K562 (cell line): ENCODE measurements at regions not wholly inside any gene's neighbourhood (a gene's known extent, or its start where the extent isn't known, plus 50 kb on each side); places are given as distances from the start of the nearest gene placed in this dataset.

Experiments used
- ATAC-seq: fragments of 200-7000 bp; cut with Tn5 transposase; 3 replicates; pipeline ENCODE4 v1.9.1; 2020; ENCODE audit warnings: moderate library complexity
- BruUV-seq: library from RNA; stranded (reverse); fragments of 400-500 nt; replicated peaks from 2 replicates; lab custom pipeline; 2021; lab: Mats Ljungman, UMichigan
- CTCF ChIA-PET: fragments of 300-600 bp; formaldehyde crosslinking; extraction: SDS; loops from one replicate; lab custom pipeline; 2021; ENCODE audit warnings: low intra/inter-chr PET ratio; lab: Yijun Ruan, JAX
- POLR2A ChIA-PET: fragments of 300-600, 350-650 bp; sonication (Branson Sonifier 250); formaldehyde crosslinking; extraction: SDS; loops from one replicate; lab custom pipeline; 2021; ENCODE audit warnings: antibody characterized with exemption, inconsistent platforms; lab: Yijun Ruan, JAX
- DNase-seq, 4 experiments: peaks; one replicate each; pipeline versions ENCODE4 v3.0.0 to v3.0.0-alpha.2; 2011 to 2018; ENCODE audit warnings: low spot score in 3 of 4, mixed read lengths in 3 of 4; ENCODE audit errors: extremely low read depth in 1 of 4
- FAIRE-seq: peaks from 2 replicates; lab custom pipeline; 2011; peaks lifted over from hg19 to GRCh38; lab: Jason Lieb, UNC
- H2AFZ ChIP-seq: 2 replicates; pipeline ENCODE4 v1.6.0; 2011; ENCODE audit warnings: low read depth, low read length, control low read depth, inconsistent platforms
- H3K27ac ChIP-seq: fragments of 200-600 bp; 3 replicates; pipeline ENCODE4 v1.8.0; 2011; ENCODE audit warnings: low read depth, mild to moderate bottlenecking, control low read depth, inconsistent platforms, low read length, moderate library complexity, mixed read lengths; ENCODE audit errors: extremely low read depth
- H3K27me3 ChIP-seq, 2 experiments: fragments of 300-600 bp in 1 of 2; 2 replicates in 1 of 2; 3 replicates in 1 of 2; pipeline versions ENCODE4 v1.6.0 to v1.8.0; 2011; ENCODE audit warnings: inconsistent platforms in 2 of 2, low read length in 2 of 2, mild to moderate bottlenecking in 1 of 2, mixed read lengths in 1 of 2, moderate library complexity in 1 of 2; ENCODE audit not compliant: control insufficient read depth in 2 of 2, insufficient read depth in 2 of 2
- H3K36me3 ChIP-seq: fragments of 300-600 bp; 3 replicates; pipeline ENCODE4 v1.8.0; 2011; ENCODE audit warnings: mild to moderate bottlenecking, low read length, inconsistent platforms; ENCODE audit not compliant: control insufficient read depth, insufficient read depth
- H3K4me1 ChIP-seq, 2 experiments: fragments of 200-600 bp in 1 of 2; replicated peaks in 1 of 2; 2 replicates in 1 of 2; 3 replicates in 1 of 2; pipeline versions ENCODE4 v1.5.1 to v1.8.0; 2011; ENCODE audit warnings: inconsistent platforms in 2 of 2, low read length in 2 of 2, mild to moderate bottlenecking in 1 of 2, mixed read lengths in 1 of 2, moderate library complexity in 1 of 2; ENCODE audit not compliant: control insufficient read depth in 2 of 2, insufficient read depth in 2 of 2
- H3K4me2 ChIP-seq: 2 replicates; pipeline ENCODE4 v1.6.1; 2011; ENCODE audit warnings: low read length, control low read depth, inconsistent platforms, mixed read lengths; ENCODE audit not compliant: insufficient read depth
- H3K4me3 ChIP-seq: fragments of 200-600 bp; sonication (generic), shearing (Covaris generic); 2 replicates; pipeline ENCODE4 v1.5.1; 2016; ENCODE audit warnings: control low read depth, inconsistent platforms
- H3K79me2 ChIP-seq: fragments of 200-600 bp; 3 replicates; pipeline ENCODE4 v1.8.0; 2011; ENCODE audit warnings: low read length, inconsistent platforms; ENCODE audit not compliant: control insufficient read depth, insufficient read depth
- H3K9ac ChIP-seq, 2 experiments: 2 replicates each; pipeline versions ENCODE4 v1.6.0 to v1.6.1; 2011; ENCODE audit warnings: low read depth in 2 of 2, low read length in 2 of 2, control low read depth in 1 of 2, inconsistent platforms in 1 of 2, mild to moderate bottlenecking in 1 of 2, mixed read lengths in 1 of 2; ENCODE audit not compliant: insufficient read depth in 1 of 2
- H3K9me1 ChIP-seq: one replicate; pipeline ENCODE4 v1.6.0; 2011; ENCODE audit warnings: inconsistent platforms, mild to moderate bottlenecking, low read length, moderate library complexity; ENCODE audit not compliant: control insufficient read depth, insufficient read depth
- H3K9me3 ChIP-seq: replicated peaks from 2 replicates; pipeline ENCODE4 v1.5.1; 2011; ENCODE audit warnings: low read depth, low read length, inconsistent platforms; ENCODE audit not compliant: control insufficient read depth, insufficient read depth
- H4K20me1 ChIP-seq: replicated peaks from 2 replicates; pipeline ENCODE4 v1.6.1; 2011; ENCODE audit warnings: low read length, inconsistent platforms, mixed read lengths; ENCODE audit not compliant: control insufficient read depth, insufficient read depth
- ATF7 ChIP-seq: fragments of 450-650 bp; IDR thresholded peaks from 2 replicates; pipeline ENCODE4 v1.7.1; 2014; ENCODE audit warnings: mild to moderate bottlenecking, moderate library complexity
- DIDO1 ChIP-seq: fragments of 450-650 bp; IDR thresholded peaks from 2 replicates; pipeline ENCODE4 v1.6.1; 2016; ENCODE audit warnings: low read depth, missing biosample characterization, missing genetic modification characterization
- FUS ChIP-seq: fragments of 200-400 bp; formaldehyde crosslinking; optimal IDR thresholded peaks from 2 replicates; pipeline ENCODE3; 2017; ENCODE audit warnings: low read depth, low read length
- IRF2 ChIP-seq: sonication (generic); formaldehyde crosslinking; IDR thresholded peaks from 2 replicates; pipeline ENCODE4 v1.8.1; 2022; ENCODE audit warnings: mild to moderate bottlenecking, missing genetic modification reagents
- POLR2AphosphoS5 ChIP-seq: IDR thresholded peaks from 2 replicates; pipeline ENCODE4 v1.6.1; 2011; ENCODE audit warnings: mild to moderate bottlenecking, low read depth, low read length, moderate library complexity; ENCODE audit not compliant: control insufficient read depth, insufficient read depth
- SMAD2 ChIP-seq: fragments of 150-350 bp; IDR thresholded peaks from 2 replicates; pipeline ENCODE4 v1.6.1; 2014; ENCODE audit warnings: low read depth, mild to moderate bottlenecking, low read length
- ZNF311 ChIP-seq: fragments of 250-450 bp; sonication (Bioruptor Pico); IDR thresholded peaks from 2 replicates; pipeline ENCODE4 v1.4.0; 2020; ENCODE audit warnings: mild to moderate bottlenecking, moderate library complexity
- ZNF445 ChIP-seq: fragments of 250-450 bp; sonication (Bioruptor Pico); IDR thresholded peaks from 2 replicates; pipeline ENCODE4 v1.4.0; 2020; ENCODE audit warnings: low read depth, mild to moderate bottlenecking, moderate library complexity
- WGBS: fragments of 100-300 bp; shearing (Covaris generic); methylation state at CpG from one replicate; pipeline ENCODE4 v1.1.6; 2016; ENCODE audit warnings: low coverage, mixed read lengths; ENCODE audit not compliant: insufficient coverage; ENCODE audit errors: missing lambda C conversion rate; 5-methylcytosine and 5-hydroxymethylcytosine counted together
- in situ Hi-C: fragments of 300-500 bp; cut with MboI; formaldehyde crosslinking; loops from 4 replicates; pipeline ENCODE4 v1.15.0; 2018; ENCODE audit warnings: inconsistent platforms, mixed read lengths
- intact Hi-C: fragments of 100-400 bp; cut with micrococcal nuclease; formaldehyde crosslinking; loops from 2 replicates; pipeline ENCODE4 v1.14.2; 2022
- TF ChIP-seq, protein P1 (sequence below): fragments of 250-450 bp; sonication (Bioruptor Pico); IDR thresholded peaks from 2 replicates; pipeline ENCODE4 v1.9.0; 2021; ENCODE audit warnings: mild to moderate bottlenecking, inconsistent platforms
- TF ChIP-seq, protein P2 (sequence below), 2 experiments: fragments of 450-650 bp in 1 of 2; sonication (generic) in 1 of 2; formaldehyde crosslinking in 1 of 2; IDR thresholded peaks in 1 of 2; conservative IDR thresholded peaks in 1 of 2; 2 replicates each; pipeline versions ENCODE4 v1.6.1 to v1.8.1; 2016 to 2023; ENCODE audit warnings: mild to moderate bottlenecking in 2 of 2, moderate library complexity in 2 of 2, inconsistent platforms in 1 of 2, missing genetic modification reagents in 1 of 2
- TF ChIP-seq, protein P3 (sequence below): fragments of 250-450 bp; sonication (Bioruptor Pico); IDR thresholded peaks from 2 replicates; pipeline ENCODE4 v1.5.1; 2021; ENCODE audit warnings: mild to moderate bottlenecking
- TF ChIP-seq, protein P4 (sequence below): IDR thresholded peaks from 2 replicates; pipeline ENCODE4 v1.6.1; 2016; ENCODE audit warnings: missing genetic modification characterization, missing compliant biosample characterization

DNA sequence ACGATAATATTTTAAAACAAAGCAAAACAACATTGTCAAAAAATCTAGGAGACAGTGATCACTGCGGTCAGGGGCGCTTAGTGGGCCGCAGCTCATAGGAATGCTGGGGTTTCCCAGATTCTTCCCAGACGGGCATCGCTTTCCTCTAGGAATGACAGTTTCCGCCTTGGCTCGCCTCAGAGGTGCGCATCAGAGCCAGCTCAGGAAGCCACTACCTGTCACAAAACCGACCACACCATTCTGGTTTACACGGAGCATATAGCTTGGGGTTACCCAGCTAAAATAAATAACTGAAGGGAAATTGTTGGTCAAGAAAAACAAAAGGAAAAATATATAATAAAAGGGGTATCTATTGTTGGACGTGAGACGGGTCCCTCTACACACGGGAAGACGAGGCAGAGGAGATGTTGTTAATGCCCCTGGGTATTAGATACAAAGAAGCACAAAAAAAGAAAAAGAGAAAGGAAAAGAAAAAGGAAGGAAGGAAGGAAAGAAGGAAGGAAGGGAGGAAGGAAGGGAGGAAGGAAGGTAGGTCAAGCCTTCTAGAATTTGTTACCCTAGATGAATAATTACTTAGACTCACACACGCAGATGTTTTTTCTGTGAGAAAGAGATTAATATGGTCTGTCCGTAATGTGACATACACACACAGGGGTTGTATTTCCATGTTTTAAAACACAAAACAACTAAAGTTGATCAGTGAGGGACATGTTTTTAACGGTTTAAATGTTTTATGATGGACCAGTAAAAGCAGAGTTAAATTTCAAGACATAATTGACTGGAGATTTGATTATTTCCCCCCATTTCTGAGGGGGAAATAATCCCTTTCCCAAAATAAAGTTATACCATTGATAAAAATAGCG is 292.4 kb upstream of the NFE2L3 start:
- Histone ChIP-seq H4K20me1 (no peaks in the 10 kb centered on the region), H3K4me3 (no peak overlapping the region), H3K9me3 (no peaks in the 10 kb centered on the region), H3K27ac (no peak overlapping the region; the same call in 2 of the 3 replicates), H2AFZ (peak overlapping the region; percentile 81), H3K79me2 (no peaks in the 10 kb centered on the region; the same call in 2 of the 3 replicates), H3K36me3 (no peaks in the 10 kb centered on the region), H3K27me3 (no peaks in the 10 kb centered on the region), H3K9ac (peak overlapping the region in 1 of 2 experiments; percentile 79; a peak in 2 of 4 replicates), H3K4me1 (peaks cover 2 to 20% of the 10 kb centered on the region in 2 experiments; a peak in 4 of 5 replicates), H3K9me1 (no peaks in the 10 kb centered on the region), H3K4me2 (0 out of 2 replicates have a peak overlapping the region, but pooled peaks have one; percentile 76)
- 80% methylated on average over 18 of the region's 19 CpGs for WGBS
- FAIRE-seq = no peak
- POLR2A ChIA-PET = no interaction called here
- in situ Hi-C loops (no loop called here), intact Hi-C loops (loop anchor here (10.0 kb wide), 2 partner anchors 365 to 505 kb away; no protein-coding TSS in a partner anchor)
- no TSS peak for BruUV-seq
- no peak for ATAC-seq
- no peak for DNase-seq
- CTCF ChIA-PET = no interaction called here
- no peak for TF ChIP-seq SMAD2
- TF ChIP-seq, protein P1, sequence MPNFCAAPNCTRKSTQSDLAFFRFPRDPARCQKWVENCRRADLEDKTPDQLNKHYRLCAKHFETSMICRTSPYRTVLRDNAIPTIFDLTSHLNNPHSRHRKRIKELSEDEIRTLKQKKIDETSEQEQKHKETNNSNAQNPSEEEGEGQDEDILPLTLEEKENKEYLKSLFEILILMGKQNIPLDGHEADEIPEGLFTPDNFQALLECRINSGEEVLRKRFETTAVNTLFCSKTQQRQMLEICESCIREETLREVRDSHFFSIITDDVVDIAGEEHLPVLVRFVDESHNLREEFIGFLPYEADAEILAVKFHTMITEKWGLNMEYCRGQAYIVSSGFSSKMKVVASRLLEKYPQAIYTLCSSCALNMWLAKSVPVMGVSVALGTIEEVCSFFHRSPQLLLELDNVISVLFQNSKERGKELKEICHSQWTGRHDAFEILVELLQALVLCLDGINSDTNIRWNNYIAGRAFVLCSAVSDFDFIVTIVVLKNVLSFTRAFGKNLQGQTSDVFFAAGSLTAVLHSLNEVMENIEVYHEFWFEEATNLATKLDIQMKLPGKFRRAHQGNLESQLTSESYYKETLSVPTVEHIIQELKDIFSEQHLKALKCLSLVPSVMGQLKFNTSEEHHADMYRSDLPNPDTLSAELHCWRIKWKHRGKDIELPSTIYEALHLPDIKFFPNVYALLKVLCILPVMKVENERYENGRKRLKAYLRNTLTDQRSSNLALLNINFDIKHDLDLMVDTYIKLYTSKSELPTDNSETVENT = no peak
- no peak for TF ChIP-seq DIDO1 (tag)
- no peak for TF ChIP-seq FUS
- TF ChIP-seq, protein P2, sequence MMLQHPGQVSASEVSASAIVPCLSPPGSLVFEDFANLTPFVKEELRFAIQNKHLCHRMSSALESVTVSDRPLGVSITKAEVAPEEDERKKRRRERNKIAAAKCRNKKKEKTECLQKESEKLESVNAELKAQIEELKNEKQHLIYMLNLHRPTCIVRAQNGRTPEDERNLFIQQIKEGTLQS (IDR thresholded peaks at IDR 0.05) = no peak
- TF ChIP-seq, protein P2 (CRISPR knock-in tag; conservative IDR thresholded peaks at IDR 0.05) = no peak
- no peak for TF ChIP-seq ZNF311 (CRISPR knock-in tag)
- TF ChIP-seq ATF7 = no peak
- TF ChIP-seq POLR2AphosphoS5 = no peak
- no peak for TF ChIP-seq IRF2 (CRISPR knock-in tag)
- TF ChIP-seq ZNF445 (CRISPR knock-in tag) = no peak
- TF ChIP-seq, protein P3, sequence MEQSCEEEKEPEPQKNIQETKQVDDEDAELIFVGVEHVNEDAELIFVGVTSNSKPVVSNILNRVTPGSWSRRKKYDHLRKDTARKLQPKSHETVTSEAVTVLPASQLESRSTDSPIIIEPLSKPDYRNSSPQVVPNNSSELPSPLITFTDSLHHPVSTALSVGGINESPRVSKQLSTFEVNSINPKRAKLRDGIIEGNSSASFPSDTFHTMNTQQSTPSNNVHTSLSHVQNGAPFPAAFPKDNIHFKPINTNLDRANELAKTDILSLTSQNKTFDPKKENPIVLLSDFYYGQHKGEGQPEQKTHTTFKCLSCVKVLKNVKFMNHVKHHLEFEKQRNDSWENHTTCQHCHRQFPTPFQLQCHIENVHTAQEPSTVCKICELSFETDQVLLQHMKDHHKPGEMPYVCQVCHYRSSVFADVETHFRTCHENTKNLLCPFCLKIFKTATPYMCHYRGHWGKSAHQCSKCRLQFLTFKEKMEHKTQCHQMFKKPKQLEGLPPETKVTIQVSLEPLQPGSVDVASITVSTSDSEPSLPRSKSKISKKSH (CRISPR knock-in tag) = no peak
- TF ChIP-seq, protein P4, sequence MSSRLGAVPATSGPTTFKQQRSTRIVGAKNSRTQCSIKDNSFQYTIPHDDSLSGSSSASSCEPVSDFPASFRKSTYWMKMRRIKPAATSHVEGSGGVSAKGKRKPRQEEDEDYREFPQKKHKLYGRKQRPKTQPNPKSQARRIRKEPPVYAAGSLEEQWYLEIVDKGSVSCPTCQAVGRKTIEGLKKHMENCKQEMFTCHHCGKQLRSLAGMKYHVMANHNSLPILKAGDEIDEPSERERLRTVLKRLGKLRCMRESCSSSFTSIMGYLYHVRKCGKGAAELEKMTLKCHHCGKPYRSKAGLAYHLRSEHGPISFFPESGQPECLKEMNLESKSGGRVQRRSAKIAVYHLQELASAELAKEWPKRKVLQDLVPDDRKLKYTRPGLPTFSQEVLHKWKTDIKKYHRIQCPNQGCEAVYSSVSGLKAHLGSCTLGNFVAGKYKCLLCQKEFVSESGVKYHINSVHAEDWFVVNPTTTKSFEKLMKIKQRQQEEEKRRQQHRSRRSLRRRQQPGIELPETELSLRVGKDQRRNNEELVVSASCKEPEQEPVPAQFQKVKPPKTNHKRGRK (tag) = 0 out of 2 replicates have a peak, but pooled peaks have one; percentile 64
